H1 (cell line): ENCODE measurements at regions not wholly inside any gene's neighbourhood (a gene's known extent, or its start where the extent isn't known, plus 50 kb on each side); places are given as distances from the start of the nearest gene placed in this dataset.

Source experiments
- CBX5 ChIP-seq: fragments of 300-800, 300-1000 bp; sonication (generic); IDR thresholded peaks from 2 replicates; pipeline ENCODE4 v1.7.1; 2016; ENCODE audit warnings: antibody characterized with exemption, low read length, low read depth
- EP300 ChIP-seq, 2 experiments: IDR thresholded peaks; 1 replicate in 1 of 2; 2 replicates in 1 of 2; pipeline ENCODE4 v1.6.1; 2011 to 2012; ENCODE audit warnings: low read depth in 2 of 2, low read length in 2 of 2, mild to moderate bottlenecking in 2 of 2, borderline replicate concordance in 1 of 2, inconsistent platforms in 1 of 2, moderate library complexity in 1 of 2
- TCF12 ChIP-seq: IDR thresholded peaks from 2 replicates; pipeline ENCODE4 v1.6.1; 2011; ENCODE audit warnings: low read depth, mild to moderate bottlenecking, low read length

- TF ChIP-seq EP300 (IDR thresholded peaks at IDR 0.05; ENCODE audit: borderline replicate concordance in 1 of 2, low read depth in 2 of 2, low read length in 2 of 2) (no peak), CBX5 (no peak), TCF12 (no peak)
These were observed 1435.3 kb downstream of the LRFN5 start (continued) for GRCh38 chr14:43041976-43042375.
